ENCODE measurements at regions not wholly inside any gene's neighbourhood (a gene's known extent, or its start where the extent isn't known, plus 50 kb on each side); places are given as distances from the start of the nearest gene placed in this dataset.
A peak's percentile ranks its signal among the peaks of the same experiment; 100 is the strongest.

DNA sequence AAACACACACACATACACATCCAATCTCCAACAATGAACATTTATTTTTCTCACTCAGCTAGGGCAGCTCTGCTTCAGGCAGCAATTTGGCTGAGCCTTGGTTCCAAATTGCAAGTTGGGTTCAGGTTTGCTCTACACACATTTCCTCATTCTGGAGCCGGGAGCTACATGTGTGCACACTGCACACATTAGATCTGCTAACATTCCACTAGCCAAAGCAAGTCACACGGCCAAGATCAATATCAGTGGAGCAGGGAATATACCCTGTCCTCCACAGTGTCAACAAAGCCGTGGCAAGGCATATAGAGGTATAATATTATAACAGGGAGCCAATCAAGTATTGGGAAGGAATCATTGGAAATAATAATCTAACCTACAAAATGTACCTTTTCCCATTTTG lies 57.5 kb upstream of the PPP1R3C start:
- no peaks in the 10 kb centered on the region for H3K4me1 ChIP-seq (ENCODE audit: insufficient read depth, low read length)
- Mint-ChIP-seq H3K36me3 (ENCODE audit: low read depth, unreplicated experiment) (no peaks in the 10 kb centered on the region), H3K27ac (ENCODE audit: unreplicated experiment) (no peak overlapping the region), H3K4me3 (ENCODE audit: unreplicated experiment) (no peak overlapping the region), H3K27me3 (ENCODE audit: low read depth, unreplicated experiment) (no peaks in the 10 kb centered on the region), H3K9me3 (ENCODE audit: unreplicated experiment) (peaks cover 2% of the 10 kb centered on the region), H3K4me1 (ENCODE audit: low read depth, unreplicated experiment) (peaks cover 9% of the 10 kb centered on the region)
- no peaks in the 10 kb centered on the region for H3K27me3 ChIP-seq (ENCODE audit: insufficient read depth, low read length)
- H3K9me3 ChIP-seq (ENCODE audit: insufficient read depth, low read depth, low read length): no peaks in the 10 kb centered on the region
- DNase-seq (ENCODE audit: low read depth) (no peak), FAIRE-seq (no peak)
- H4K20me1 ChIP-seq (ENCODE audit: insufficient read depth, low read length): no peaks in the 10 kb centered on the region
- H3K79me2 ChIP-seq (ENCODE audit: insufficient read depth, low read length): no peaks in the 10 kb centered on the region
- H3K4me3 ChIP-seq (ENCODE audit: insufficient read depth, low read depth, low read length): no peak overlapping the region
- TF ChIP-seq, protein P1, sequence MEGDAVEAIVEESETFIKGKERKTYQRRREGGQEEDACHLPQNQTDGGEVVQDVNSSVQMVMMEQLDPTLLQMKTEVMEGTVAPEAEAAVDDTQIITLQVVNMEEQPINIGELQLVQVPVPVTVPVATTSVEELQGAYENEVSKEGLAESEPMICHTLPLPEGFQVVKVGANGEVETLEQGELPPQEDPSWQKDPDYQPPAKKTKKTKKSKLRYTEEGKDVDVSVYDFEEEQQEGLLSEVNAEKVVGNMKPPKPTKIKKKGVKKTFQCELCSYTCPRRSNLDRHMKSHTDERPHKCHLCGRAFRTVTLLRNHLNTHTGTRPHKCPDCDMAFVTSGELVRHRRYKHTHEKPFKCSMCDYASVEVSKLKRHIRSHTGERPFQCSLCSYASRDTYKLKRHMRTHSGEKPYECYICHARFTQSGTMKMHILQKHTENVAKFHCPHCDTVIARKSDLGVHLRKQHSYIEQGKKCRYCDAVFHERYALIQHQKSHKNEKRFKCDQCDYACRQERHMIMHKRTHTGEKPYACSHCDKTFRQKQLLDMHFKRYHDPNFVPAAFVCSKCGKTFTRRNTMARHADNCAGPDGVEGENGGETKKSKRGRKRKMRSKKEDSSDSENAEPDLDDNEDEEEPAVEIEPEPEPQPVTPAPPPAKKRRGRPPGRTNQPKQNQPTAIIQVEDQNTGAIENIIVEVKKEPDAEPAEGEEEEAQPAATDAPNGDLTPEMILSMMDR (IDR thresholded peaks at IDR 0.05; ENCODE audit: insufficient read depth, low read depth, low read length): no peak
- TF ChIP-seq EZH2 (IDR thresholded peaks at IDR 0.05; ENCODE audit: insufficient read depth, low read length): no peak
- no peak overlapping the region for H3K4me2 ChIP-seq (ENCODE audit: low read length)
- no peak overlapping the region for H3K9ac ChIP-seq (ENCODE audit: low read length)
- H3K27ac ChIP-seq (ENCODE audit: low read depth, low read length): no peak overlapping the region
- no peak overlapping the region for H2AFZ ChIP-seq (ENCODE audit: low read depth, low read length)
- no peaks in the 10 kb centered on the region for H3K36me3 ChIP-seq (ENCODE audit: insufficient read depth, low read length)

DNA sequence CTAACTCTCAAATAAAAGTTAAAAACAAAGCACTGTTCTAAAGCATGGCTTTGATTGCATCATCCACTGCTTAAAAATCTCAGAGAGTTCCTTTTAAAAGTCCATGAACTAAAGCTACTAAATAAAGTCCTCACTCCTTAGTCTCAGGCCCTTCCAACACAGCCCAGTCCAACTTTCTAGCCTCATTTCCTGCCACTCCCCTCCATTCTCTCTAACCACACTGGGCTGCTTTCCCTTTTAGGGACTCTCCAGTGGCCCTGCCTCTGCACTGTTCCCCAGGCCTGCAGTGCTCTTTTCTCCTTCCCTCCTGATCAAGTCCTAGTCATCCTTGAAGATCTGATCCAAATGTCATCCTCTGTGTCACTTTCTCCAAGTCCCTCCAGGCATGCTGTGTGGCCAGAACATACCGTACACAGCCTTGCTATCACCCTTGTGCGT lies 56.9 kb upstream of the PPP1R3C start:
- peaks cover 2% of the 10 kb centered on the region for H3K9me3 Mint-ChIP-seq (ENCODE audit: unreplicated experiment)
- H3K36me3 Mint-ChIP-seq (ENCODE audit: low read depth, unreplicated experiment): no peaks in the 10 kb centered on the region
- DNase-seq (ENCODE audit: low read depth): peak; percentile 62
- Histone ChIP-seq H3K27me3 (ENCODE audit: insufficient read depth, low read length) (no peaks in the 10 kb centered on the region), H3K9ac (ENCODE audit: low read length) (no peak overlapping the region), H3K4me1 (ENCODE audit: insufficient read depth, low read length) (no peaks in the 10 kb centered on the region), H2AFZ (ENCODE audit: low read depth, low read length) (no peak overlapping the region), H3K4me2 (ENCODE audit: low read length) (peak overlapping the region; percentile 1), H3K79me2 (ENCODE audit: insufficient read depth, low read length) (no peaks in the 10 kb centered on the region), H3K4me3 (ENCODE audit: insufficient read depth, low read depth, low read length) (no peak overlapping the region), H4K20me1 (ENCODE audit: insufficient read depth, low read length) (no peaks in the 10 kb centered on the region), H3K36me3 (ENCODE audit: insufficient read depth, low read length) (no peaks in the 10 kb centered on the region), H3K9me3 (ENCODE audit: insufficient read depth, low read depth, low read length) (no peaks in the 10 kb centered on the region), H3K27ac (ENCODE audit: low read depth, low read length) (no peak overlapping the region)
- TF ChIP-seq EZH2 (IDR thresholded peaks at IDR 0.05; ENCODE audit: insufficient read depth, low read length): no peak
- H3K4me1 Mint-ChIP-seq (ENCODE audit: low read depth, unreplicated experiment): peaks cover 9% of the 10 kb centered on the region
- no peak overlapping the region for H3K4me3 Mint-ChIP-seq (ENCODE audit: unreplicated experiment)
- peak overlapping the region; percentile 67 for H3K27ac Mint-ChIP-seq (ENCODE audit: unreplicated experiment)
- peak; percentile 71 for FAIRE-seq
- H3K27me3 Mint-ChIP-seq (ENCODE audit: low read depth, unreplicated experiment): no peaks in the 10 kb centered on the region

DNA sequence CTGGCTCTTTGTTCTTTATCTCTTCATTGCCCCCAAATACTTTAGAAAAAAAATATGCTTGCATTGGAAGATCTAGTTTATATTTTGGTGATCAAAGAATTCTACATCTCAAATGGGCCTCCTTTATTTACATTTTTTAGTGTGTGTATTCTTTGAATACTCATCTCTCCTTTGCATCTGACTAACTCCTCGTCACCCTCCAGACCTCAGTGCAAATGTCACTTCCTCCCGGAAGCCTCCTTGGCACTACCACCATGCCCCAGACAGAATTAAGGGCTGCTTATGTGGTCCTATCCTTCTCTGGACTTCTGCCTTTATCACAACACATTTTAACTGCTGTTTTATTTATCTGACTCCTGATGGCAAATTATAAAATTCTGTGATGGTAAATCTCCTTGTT lies 52.0 kb upstream of the PPP1R3C start:
- no peak for DNase-seq (ENCODE audit: low read depth)
- H3K9me3 Mint-ChIP-seq (ENCODE audit: unreplicated experiment): no peaks in the 10 kb centered on the region

More for the DNA sequence above, 52.0 kb upstream of the PPP1R3C start:
- Histone ChIP-seq H3K27ac (ENCODE audit: low read depth, low read length) (no peak overlapping the region), H4K20me1 (ENCODE audit: insufficient read depth, low read length) (no peaks in the 10 kb centered on the region), H3K4me1 (ENCODE audit: insufficient read depth, low read length) (peaks cover 16% of the 10 kb centered on the region), H2AFZ (ENCODE audit: low read depth, low read length) (no peak overlapping the region), H3K27me3 (ENCODE audit: insufficient read depth, low read length) (no peaks in the 10 kb centered on the region), H3K9me3 (ENCODE audit: insufficient read depth, low read depth, low read length) (no peaks in the 10 kb centered on the region), H3K4me3 (ENCODE audit: insufficient read depth, low read depth, low read length) (no peak overlapping the region), H3K9ac (ENCODE audit: low read length) (no peak overlapping the region), H3K79me2 (ENCODE audit: insufficient read depth, low read length) (no peaks in the 10 kb centered on the region), H3K4me2 (ENCODE audit: low read length) (no peak overlapping the region), H3K36me3 (ENCODE audit: insufficient read depth, low read length) (no peaks in the 10 kb centered on the region)
- Mint-ChIP-seq H3K4me1 (ENCODE audit: low read depth, unreplicated experiment) (peaks cover 24% of the 10 kb centered on the region), H3K27me3 (ENCODE audit: low read depth, unreplicated experiment) (peaks cover 2% of the 10 kb centered on the region), H3K4me3 (ENCODE audit: unreplicated experiment) (no peak overlapping the region), H3K27ac (ENCODE audit: unreplicated experiment) (no peak overlapping the region), H3K36me3 (ENCODE audit: low read depth, unreplicated experiment) (no peaks in the 10 kb centered on the region)
- no peak for FAIRE-seq
- TF ChIP-seq, protein P1 (IDR thresholded peaks at IDR 0.05; ENCODE audit: insufficient read depth, low read depth, low read length): no peak
- TF ChIP-seq EZH2 (IDR thresholded peaks at IDR 0.05; ENCODE audit: insufficient read depth, low read length): no peak

Data from astrocyte (in vitro differentiated cells and primary cell).